B cell (primary cell): ENCODE measurements at regions not wholly inside any gene's neighbourhood (a gene's known extent, or its start where the extent isn't known, plus 50 kb on each side); places are given as distances from the start of the nearest gene placed in this dataset.

Source experiments
- CTCF ChIP-seq: fragments of 200-600 bp; IDR thresholded peaks from one replicate; pipeline ENCODE4 v1.8.0; 2022; ENCODE audit warnings: antibody characterized with exemption, mild to moderate bottlenecking
- EZH2 ChIP-seq: IDR thresholded peaks from 2 replicates; pipeline ENCODE4 v1.6.1; 2012; ENCODE audit warnings: borderline replicate concordance, low read depth, mild to moderate bottlenecking, moderate library complexity, low read length; ENCODE audit not compliant: insufficient read depth, poor library complexity, severe bottlenecking

DNA sequence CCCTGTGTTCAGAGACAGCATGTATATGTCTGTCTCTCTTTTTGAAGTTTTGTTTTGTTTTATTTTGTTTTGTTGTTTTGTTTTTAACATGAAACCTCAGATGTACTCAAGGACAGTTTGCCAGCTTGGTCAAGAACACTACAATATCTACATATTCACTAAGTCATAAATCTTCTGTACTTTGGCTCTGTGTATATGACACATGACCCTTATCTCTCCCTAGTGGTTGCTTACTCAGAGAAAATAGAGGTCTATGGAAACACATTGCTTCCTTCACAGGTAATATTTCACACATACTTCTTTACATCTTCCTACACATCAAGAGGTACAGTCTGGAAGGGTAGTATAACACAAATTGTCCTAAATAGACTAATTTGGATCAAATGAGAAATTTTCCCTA is 312.6 kb upstream of the VRK2 start:
- no peak for TF ChIP-seq CTCF
- TF ChIP-seq EZH2: no peak
